Skin of body (tissue), 1 donor: ENCODE measurements at regions not wholly inside any gene's neighbourhood (a gene's known extent, or its start where the extent isn't known, plus 50 kb on each side); places are given as distances from the start of the nearest gene placed in this dataset.
"Not testable (repeated sequence)": the region's sequence is repeated elsewhere in the genome, so short reads cannot be mapped to it uniquely, and the experiment has no call there.

Source experiments
- DNase-seq: peaks from one replicate; lab custom pipeline; 2025; lab: John Stamatoyannopoulos, UW

DNA sequence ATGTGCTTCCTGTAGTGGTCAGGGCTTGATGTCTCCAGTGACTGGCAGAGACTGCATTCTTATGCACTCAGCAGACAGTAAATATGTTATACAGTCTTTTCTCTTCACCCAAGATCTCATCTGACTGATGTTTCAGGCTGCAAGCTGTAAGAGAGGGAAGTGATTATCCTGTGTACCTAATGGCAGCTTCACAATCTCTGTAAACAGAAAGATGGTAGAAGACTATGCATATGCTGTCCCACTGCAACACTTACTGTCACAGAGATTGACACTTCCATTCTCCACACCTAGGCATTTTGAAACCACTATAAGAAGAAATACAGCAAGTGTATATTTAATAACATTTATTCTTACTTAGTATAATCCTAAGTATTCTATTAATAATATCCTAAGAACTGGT lies 97.6 kb upstream of the ANXA1 start:
- DNase-seq, result no peak

DNA sequence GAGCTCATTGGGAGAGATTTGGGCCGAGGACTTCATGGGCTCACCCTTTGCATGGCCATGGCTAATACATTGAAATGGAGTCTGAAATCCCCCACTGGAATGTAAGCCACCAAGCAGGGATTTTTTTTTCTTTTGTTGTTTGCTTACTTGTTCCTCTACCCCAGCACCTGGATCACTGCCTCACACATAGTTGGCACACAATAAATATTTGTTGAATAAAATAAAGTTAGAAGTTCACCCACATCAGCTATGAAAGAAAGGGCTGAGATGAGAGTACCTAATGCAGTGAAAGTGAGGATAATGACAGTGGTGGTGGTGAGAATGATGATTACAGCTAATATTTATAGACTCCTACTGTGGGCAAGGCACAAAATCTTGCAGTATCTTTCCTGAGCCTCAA lies 98.1 kb upstream of the ANXA1 start:
- DNase-seq, result no peak

DNA sequence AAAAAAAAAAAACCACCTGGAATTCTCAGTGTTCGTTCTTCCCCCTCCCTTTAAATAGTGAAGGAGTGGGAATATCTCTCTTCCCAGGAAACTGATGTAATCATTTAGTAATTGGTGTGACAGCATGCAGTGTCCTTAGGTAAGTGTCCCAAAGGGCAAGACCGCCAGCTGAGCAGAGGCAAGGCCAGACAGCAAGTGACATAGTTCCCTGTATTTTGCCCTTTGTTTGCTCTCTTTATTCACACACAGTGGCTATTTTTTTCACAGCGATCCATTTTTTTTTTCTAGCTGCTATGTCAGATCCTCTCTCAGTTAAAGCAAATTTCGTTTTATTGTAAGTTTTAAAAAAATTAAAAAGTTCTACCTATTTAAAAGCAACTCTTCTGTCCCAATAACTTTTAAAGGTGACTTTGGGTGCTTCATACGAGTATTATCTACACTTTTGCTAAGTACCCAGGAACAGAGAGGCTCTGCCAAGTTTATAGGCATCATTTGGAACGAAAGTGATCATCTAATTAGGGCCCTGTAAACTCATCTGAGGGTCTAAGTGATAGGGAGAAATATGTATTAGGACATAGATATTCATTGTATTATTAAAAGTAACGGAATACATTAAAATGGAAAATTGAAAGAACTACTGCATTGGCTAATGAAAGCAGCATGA lies 98.2 kb upstream of the ALDH1A1 start:
- DNase-seq, result no peak

DNA sequence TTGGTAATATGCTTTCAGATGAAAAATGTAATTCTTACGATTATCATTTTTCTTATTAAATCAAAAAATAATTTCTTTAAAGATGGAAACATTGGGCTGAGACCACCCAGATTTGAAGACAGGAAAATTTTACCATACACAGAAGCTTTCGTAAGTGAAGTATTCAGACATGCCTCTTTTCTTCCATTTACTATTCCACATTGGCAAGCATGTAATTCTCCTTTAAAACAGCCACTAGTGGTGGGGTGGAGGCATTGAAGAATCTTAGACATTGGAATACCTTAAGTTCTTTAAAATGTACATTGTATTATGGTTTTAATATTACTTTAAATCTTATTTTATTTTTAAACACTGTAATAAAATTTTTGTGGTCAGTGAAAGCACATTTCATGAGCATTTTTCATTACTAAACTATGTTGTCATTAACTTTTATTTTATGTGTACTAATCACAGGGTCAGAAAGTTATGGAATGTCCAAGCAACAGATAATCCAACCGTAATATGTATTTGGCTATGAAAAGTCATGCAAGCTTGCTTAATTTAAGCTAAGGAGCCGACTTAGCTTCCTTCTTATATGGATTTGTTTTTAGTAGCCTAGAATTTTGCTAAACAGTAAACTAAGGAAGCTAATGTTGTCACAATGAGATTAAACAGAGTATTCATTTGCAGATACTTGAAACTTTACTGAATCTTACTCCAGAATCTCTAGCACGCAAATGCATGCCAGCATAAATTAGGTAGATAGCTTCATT lies 97.4 kb upstream of the ALDH1A1 start:
- no peak for DNase-seq

DNA sequence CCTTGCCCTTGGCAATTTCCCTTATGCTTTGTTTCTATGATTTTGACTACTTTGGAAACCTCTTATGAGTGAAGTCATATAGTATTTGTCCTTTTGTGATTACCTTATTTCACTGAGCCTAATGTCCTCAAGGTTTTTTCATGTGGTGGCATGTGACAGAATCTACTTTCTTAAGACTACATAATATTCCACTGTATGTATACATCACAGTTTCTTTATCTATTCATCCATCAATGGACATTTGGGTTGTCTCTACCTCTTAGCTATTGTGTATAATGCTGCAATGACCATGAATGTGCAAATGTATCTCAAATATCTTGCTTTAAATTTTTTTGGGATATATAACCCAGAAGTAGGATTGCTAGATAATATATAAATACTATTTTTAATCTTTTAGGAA lies 96.4 kb upstream of the ALDH1A1 start:
- no peak for DNase-seq

DNA sequence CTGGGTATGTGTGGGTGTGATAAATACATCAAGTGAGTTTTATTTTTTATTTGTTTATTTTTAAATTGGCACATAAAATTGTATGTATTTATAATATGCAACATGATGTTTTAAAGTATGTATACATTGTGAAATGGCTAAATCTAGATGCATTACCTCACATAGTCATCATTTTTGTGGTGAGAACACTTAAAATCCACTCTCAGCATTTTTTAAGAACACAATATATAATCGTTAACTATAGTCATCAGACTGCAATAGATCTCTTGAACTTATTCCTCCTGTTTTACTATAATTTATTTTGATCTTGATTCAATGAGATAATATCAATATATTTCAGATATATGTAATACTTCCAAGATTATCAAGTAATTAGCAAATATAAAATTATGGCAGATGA lies 93.9 kb upstream of the ALDH1A1 start:
- no peak for DNase-seq

DNA sequence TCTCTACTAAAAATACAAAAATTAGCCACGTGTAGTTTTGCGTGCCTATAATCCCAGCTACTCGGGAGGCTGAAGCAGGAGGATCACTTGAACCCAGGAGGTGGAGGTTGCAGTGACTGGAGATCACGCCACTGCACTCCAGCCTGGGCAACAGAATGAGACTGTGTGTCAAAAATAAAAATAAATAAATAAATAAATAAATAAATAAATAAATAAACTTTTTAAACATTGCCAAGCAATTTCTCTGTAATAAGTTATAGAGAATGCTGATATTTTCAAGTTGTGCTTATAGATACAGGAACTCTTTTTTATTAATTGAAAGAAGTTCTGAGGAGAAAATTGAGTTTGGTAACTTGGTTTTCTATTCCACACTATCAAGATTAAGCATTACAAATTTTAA lies 91.9 kb upstream of the ALDH1A1 start:
- DNase-seq, result not testable (repeated sequence)

DNA sequence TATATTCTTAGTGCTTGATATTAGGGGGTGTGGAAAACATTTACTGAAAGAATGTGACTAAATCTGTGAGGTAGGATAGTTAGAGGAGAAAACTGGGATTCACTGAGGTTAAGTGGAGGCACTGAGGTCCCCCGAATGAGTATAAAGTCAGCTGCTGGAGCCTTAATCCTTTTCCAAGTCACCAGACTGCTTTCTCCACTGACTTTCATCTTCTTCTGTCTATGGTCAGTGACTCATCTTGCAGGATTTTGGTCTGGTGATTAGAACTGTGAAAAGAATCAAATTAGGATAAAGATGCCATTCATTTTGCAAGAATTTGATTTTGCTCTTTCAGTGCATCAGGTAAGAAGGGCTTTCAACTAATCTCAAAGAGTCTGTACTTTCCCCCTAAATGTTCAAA lies 89.3 kb upstream of the ALDH1A1 start:
- DNase-seq, result no peak

DNA sequence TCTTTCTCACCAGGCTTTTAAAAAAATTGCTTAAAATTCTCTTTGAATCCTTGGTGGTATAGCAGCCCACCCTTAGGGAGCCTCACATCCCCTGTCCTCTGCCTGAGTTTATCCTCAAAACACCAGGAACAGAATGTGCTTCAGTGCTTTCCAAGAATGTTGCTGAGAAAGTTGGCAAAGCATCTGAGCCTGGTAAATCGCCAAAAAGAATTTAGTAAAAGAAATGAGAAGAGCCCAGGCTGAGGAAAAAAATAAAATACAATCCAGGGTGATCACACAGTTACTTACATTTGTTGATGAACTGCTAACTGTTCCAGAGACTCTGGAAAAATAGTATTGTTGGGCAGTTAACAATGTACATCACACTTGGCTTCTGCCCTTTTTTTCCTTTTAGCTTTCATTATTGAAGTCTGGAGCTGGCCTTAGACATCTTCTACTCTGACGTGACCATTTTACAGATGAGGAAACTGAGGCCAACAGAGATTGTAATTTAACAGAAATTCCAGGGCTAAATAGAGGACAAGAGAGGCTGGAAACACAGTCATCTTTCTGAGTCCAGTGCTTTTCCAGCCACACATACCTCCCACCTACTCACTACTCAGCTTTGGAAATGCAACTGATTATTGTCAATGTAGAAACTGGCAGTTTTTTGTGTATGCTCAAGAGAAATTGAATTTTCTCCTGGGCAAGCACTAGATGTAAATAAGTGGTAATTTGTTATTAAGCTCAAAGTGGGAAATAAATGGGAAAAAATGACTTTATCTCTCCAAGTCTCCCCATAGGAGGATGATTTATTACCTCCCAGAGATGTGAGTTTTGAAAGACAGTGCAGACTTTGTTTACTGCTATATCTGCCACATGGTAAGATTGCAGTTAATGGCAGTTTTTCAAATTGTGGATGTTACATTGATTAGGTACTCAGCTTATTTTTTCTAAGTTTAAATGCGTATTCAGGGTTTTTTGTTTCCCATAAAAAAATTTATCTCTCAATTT lies 86.7 kb upstream of the ALDH1A1 start:
- DNase-seq, result peak; percentile 60

DNA sequence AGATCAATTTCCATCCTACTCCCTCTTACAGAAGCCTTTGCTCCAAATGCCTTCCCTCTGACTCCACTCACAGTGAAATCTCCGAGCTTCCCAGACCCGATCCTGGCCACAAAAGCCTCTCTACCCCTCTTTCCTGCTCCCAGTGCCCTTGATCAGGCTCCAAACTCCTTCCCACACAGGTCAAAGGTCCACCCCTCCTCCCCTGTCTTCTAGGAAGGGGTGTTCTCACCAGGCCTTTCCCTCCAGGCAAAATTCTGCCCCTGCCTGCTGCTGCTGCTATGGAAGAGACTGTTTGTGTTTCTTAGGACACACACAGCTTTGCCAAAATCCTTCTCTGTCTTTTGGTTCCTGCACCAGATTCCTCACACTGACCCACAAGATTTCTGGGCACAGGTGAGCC lies 85.8 kb upstream of the ALDH1A1 start:
- DNase-seq, result no peak

DNA sequence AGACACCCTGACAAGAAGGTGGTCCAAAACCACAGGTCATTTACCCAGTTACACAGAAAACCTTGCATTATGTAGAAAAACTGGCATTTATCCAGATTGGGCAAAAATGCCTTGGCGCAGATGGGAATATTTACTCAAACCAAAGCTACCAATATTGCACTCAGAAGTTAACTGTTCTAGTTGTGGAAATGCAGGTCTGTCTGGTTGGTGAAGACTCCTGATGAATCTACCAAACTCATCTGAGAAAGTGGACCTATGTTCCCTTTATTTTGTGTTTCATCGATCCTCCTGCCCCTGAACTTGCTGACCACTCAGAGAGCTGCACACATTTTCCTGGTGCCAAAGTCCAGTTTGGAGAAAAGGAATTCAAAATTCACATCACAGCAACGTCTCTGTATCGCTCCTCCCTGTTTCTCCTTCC lies 85.2 kb upstream of the ALDH1A1 start:
- no peak for DNase-seq

DNA sequence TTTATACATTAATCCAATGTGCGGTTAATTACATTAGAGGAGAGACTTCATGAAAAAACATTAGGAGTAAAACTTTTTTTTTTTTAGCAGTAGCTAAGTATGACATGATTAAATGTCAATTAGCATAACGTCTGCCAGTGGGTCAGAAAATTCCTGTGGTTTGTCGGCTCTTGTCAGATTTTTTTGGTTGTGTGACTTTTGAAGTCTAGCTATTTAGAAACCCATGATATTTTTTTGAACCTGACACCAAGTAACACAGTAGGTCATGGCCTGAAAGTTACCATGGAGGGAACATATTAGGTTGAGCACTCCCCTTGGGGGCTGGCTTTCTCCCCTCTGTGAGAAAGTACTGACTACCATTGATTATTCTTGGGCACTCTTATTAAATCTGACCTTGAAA lies 84.8 kb upstream of the ALDH1A1 start:
- no peak for DNase-seq

DNA sequence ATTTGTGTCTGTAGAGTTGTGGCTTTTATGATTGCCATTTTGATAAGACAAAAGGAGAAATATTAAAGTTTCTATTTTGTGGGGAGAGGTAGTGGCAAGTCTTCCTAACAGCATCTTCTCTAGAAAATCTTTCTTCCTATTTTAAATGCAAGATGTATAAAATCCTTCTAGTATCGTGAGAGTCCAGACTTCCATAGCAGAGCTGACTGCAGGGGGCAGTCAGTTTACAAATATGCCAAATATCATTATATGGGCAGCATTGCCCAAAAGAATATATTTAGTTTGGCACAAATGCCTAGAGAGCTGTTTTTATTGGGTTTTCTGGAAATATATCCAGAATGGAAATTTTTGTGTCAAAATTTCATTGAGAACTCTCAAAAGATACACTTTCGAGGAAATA lies 82.1 kb upstream of the ALDH1A1 start:
- DNase-seq, result no peak

DNA sequence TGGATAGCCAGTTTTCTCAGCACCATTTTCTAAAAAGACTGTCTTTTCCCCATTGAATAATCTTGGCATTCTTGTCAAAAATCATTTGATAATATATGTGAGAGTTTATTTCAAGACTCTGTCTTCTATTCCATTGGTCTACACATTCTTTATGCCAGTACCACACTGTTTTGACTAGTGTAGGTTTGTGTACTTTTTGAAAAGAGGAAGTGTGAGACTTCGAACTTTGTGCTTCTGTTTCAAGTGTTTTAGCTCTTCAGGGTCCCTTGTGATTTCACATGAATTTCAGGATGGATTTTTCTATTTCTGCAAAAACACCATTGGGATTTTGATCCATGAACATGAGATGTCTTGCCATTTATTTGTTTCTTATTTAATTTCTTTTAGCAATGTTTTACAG lies 78.5 kb upstream of the ALDH1A1 start:
- DNase-seq, result no peak

DNA sequence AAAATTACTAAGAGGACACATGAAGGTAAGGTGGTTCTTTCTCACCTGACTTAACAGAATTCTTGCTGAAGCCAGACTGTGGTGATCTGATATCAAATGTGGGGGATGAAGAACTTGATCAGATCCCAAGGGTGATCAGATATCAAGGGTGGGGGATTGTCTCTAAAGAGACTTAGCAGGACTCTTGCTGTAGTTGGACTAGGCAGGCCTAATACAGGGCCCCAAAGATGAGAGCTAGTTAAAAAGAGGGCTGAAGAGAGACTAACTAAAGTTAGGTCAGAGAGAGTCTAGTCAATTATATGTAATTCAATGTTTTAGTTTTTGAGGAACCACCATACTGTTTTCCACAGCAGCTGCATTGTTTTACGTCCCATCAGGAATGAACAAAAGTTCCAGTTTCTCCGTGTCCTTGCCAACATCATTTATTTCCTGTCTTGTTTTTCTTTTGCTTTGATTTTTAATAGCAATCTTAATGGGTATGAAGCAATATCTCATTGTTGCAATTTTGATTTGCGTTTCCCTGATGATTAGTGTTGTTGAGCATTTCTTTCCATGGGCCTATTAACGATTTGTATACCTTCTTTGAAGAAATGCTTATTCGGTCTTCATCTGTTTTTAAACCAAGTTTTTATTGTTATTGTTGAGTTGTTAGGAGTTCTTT lies 77.6 kb upstream of the ALDH1A1 start:
- DNase-seq, result peak; percentile 6

DNA sequence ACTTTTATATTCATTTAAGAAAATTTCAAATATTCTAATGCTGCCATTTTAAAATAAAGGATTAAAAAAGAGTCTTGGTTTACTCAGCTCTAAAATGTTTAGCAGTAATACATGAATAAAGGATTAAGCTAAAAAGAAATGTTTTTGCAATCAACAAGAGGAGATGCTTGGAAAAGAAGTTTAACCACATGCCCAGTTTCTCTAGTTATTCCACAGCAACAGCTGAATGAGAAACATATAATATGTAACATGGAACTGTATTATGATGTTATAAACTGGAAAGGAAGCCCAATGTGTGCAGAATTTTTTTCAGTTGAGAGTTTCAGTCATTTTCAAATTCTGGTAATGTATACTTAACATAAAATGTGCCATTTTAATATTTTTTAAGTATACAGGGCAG lies 76.5 kb upstream of the ALDH1A1 start:
- DNase-seq, result peak; percentile 4

DNA sequence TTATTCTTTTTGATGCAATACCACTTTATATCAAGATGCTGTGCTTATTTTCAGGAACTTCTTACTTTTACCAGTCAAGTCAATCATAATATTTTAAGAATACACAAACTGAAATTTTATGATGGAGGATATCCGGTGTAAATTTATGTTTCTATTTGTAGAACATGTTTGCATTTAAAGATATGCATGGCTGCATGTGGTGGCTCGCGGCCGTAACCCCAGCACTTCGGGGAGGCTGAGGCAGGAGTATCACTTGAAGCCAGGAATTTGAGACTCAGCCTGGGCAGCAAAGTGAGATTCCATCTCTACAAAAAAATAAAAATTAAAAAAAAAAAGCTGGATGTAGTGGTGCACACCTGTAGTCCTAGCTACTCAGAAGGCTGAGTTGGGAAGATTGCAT lies 73.5 kb upstream of the ALDH1A1 start:
- no peak for DNase-seq

DNA sequence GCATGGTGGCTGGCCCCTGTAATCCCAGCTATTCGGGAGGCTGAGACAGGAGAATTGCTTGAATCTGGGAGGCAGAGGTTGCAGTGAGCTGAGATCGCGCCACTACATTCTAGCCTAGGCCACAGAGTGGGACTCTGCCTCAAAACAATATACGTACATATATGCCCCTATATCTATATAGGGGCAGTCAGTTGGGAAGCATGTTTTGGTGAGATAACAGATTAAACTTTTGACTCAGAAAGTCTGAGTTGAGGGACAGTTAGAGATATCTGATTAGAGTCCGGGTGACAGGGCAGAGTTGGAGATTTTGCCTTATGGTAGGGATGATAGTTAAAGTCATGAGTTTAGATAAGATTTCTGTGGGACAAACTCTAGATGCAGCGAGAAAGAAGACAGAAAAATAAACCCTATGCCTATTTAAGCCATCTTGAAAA lies 71.8 kb upstream of the ALDH1A1 start:
- DNase-seq, result no peak

DNA sequence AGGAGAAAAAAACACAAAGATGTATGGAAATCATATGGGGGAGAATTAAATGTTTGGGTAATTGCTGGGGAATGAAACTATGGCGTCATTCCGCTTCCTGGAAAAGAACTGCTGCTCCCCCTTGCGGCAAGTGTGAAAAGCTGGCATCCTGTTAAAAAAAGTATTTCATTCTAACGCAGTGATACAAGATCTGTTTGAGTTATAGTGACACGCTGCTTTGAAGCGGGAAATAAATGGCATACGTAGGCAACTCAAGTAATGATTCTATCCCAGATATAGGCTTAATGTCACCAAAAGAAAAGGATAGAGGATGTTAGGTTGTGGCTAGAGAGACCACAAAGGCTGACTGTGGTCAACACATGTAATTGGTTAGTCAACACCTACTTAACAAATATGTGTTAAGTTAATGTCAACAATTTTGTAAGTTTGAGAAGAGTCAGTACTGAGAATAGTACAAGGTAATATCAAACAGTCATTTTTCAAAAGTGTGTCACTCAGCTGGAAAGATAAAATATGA lies 70.2 kb upstream of the ALDH1A1 start:
- peak; percentile 58 for DNase-seq

DNA sequence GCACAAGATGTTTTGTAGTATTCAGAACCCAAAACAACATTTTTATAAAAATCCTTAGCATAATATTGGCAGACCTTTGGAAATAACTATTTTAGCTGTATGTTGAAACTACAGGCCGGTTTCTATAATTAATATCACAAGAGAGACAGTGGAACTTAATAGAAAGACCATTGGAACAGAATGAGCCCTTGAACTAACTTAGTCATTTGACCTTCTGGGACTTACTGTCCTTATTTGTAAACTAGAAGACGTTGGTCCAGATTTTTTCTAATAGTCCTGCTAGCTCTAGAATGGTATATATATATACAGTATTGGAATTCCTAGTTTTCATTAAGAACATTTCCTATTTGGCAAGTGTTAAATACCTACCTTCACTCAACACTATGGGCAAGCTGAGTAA lies 69.5 kb upstream of the ALDH1A1 start:
- DNase-seq, result no peak

DNA sequence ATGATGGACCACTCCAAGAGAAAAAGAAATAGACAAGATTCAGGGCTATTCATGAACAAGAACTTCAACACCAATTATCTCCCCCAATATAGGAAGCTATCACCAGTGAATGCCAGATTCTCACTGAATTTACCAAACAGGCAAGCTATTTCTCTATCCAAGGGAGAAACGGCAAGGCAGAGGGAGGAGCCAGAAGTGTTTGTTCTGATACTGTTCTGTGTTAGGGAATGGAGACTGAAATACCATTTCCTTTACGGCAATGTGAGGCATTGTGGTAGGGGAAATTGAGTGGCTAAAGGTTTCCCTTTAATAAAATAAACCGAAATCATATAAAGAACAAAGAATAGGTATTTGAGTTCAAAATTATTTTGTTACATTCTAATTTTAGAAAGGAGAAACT lies 68.0 kb upstream of the ALDH1A1 start:
- DNase-seq, result no peak
